ENCODE measurements at regions not wholly inside any gene's neighbourhood (a gene's known extent, or its start where the extent isn't known, plus 50 kb on each side); places are given as distances from the start of the nearest gene placed in this dataset.

GRCh38 chr11:71332447-71332846, 80.1 kb upstream of the SHANK2 start:
- TF ChIP-seq, protein P1, sequence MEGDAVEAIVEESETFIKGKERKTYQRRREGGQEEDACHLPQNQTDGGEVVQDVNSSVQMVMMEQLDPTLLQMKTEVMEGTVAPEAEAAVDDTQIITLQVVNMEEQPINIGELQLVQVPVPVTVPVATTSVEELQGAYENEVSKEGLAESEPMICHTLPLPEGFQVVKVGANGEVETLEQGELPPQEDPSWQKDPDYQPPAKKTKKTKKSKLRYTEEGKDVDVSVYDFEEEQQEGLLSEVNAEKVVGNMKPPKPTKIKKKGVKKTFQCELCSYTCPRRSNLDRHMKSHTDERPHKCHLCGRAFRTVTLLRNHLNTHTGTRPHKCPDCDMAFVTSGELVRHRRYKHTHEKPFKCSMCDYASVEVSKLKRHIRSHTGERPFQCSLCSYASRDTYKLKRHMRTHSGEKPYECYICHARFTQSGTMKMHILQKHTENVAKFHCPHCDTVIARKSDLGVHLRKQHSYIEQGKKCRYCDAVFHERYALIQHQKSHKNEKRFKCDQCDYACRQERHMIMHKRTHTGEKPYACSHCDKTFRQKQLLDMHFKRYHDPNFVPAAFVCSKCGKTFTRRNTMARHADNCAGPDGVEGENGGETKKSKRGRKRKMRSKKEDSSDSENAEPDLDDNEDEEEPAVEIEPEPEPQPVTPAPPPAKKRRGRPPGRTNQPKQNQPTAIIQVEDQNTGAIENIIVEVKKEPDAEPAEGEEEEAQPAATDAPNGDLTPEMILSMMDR (IDR thresholded peaks at IDR 0.05), result no peak
- no peak for TF ChIP-seq EZH2 (IDR thresholded peaks at IDR 0.05; ENCODE audit: borderline replicate concordance, insufficient read depth, low read depth, low read length, poor library complexity, severe bottlenecking)

Data from B cell (primary cell).